ENCODE measurements at regions not wholly inside any gene's neighbourhood (a gene's known extent, or its start where the extent isn't known, plus 50 kb on each side); places are given as distances from the start of the nearest gene placed in this dataset.
"Not testable (repeated sequence)": the region's sequence is repeated elsewhere in the genome, so short reads cannot be mapped to it uniquely, and the experiment has no call there.

DNA sequence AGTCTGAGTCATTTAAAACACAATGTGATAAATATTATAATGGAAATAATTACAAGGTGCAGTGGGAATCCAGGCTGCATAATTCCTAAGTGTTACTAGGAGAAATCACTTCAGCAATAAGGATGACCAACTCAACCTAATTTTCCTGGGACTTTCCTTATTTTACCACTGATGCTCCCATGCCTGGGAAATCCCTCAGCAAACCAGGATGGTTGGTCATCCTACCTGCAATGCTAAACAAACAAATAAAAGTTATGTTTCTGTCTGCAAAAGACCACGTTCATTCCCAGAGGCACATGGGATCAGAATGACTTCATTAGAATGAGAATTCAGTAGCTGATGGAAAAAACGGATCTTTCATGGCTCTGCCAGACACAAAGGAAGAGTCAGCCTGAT is 130.8 kb upstream of the RAP1B start:
- DNase-seq (ENCODE audit: low read depth): peak; percentile 31

DNA sequence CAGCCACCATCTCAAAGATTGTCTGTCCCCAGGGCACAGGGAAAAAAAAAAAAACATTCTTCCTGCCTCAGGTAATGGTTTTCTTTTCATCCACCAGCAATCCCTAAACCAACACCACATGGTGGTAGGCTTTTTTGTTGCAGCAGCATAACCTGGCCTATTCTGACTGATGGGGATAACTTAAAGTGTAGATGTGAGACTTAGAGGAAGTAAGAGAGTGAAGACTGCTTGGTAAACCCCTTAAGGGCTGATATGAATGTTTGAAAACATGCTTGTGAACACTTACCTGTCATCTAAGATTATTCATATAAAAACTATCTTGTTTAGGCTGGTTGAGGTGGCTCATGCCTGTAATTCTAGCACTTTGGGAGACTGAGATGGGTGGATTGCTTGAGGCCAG is 130.2 kb upstream of the RAP1B start:
- no peak for DNase-seq (ENCODE audit: low read depth)

DNA sequence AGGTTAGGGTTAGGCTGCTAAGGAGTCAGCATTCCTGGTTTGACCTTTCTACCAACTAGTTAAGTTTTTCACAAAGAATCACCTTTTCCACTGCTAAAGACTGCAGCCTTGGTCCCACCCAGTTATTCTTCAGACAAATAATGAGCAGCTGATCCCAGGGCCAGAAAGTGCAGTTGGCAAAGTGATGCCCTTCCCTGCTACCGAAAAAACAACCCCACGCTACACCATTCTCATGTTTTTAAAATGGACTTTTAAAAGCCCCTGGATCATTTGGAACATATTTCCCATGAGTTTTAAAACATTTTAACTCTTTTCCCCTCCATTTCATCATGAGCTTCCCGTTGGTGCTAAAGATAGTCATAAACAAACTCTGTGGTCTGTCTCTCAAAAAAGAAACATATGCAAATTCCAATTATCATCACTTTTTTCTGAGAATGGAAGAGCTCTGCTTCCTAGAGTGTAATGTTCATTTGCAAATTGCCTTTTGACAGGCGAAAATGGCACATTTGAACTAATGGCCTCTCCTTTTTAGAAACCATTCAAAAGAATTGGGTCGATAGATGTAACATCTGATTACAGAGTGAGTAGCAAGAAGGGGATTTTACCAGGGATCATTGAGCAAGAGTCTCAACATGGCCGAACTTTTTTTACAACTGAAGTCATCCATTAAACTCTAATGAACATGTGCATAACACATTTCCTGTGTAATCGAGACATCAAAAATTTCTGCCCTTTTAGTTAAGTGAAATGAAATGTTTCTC is 129.3 kb upstream of the RAP1B start:
- no peak for DNase-seq (ENCODE audit: low read depth)

DNA sequence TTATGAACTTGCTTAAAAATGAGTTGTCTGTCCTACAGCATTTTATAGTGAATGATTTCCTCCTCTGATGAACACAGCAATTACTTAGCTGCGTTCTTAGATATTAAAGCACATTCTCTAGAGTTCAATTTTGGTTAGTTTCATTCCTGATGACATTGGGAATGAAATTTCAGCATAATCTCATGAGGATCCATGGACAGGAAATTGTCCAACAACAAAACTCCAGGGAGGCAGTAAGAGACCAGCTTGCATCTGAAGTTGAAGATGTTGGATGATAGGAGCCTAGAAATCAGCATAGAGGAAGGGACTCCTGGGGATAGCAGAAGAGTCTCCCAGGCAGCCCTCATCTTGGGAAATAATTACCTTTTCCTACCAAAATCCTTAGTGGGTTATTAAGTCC is 128.7 kb upstream of the RAP1B start:
- no peak for DNase-seq (ENCODE audit: low read depth)

DNA sequence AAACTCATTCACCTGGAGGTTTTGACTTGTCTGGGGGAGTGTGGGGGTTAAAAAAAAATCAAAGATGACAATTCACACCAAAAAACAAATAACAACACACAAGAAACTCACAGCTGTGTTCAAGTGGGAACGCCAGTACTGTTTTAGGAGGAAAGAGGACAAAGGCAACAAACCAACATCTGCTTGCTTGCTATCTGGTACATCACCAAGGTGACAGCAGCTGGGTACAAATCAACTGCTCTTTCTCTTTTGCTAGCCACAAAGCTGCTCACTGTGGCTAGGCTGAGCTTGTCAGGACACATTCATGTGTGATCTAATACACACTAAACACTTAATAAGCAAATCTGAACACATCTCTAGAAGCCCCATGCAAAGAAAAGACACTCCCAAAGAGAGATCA is 128.0 kb upstream of the RAP1B start:
- no peak for DNase-seq (ENCODE audit: low read depth)

DNA sequence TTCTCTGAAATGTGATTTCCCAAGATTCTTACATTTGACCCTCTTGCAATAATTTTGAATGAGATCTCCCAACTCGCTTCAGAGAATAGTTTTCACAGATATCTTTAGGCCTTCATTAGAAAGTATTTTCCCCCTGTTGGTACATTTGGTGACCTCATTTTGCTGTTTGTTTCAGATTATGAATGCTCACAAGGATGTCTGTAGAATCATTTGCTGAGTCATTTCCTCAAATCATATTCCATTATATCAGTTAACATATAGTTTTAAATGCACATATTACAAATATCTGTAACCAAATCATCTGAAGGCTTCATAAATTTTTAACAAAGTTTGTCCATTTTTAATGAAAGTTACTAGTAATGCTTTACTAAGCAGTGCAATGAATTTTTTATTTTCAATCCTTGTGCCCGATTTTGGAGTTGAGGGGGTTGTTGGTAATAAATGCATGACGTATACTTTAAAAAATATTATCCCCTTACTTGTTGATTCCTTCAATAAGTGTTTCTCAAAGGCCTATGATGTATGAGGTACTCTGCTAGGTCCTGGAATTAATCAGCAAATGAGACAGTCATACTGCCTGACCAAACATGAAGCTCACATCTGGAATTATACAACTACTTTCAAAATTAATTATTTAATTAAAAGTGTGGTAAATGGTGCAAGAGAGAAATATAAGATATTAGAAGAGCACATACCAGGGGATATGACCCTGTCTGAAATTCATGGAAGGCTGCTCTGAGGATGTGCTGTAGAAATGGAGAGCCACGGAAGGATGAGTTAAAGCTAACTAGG is 126.9 kb upstream of the RAP1B start:
- no peak for DNase-seq (ENCODE audit: low read depth)

DNA sequence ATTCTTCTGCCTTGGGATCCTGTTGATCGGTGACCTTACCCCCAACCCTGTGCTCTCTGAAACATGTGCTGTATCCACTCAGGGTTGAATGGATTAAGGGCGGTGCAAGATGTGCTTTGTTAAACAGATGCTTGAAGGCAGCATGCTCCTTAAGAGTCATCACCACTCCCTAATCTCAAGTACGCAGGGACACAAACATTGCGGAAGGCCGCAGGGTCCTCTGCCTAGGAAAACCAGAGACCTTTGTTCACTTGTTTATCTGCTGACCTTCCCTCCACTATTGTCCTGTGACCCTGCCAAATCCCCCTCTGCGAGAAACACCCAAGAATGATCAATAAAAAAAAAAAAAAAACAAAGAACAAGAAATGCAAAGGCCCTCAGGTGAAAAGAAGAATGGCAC is 126.1 kb upstream of the RAP1B start:
- DNase-seq (ENCODE audit: low read depth): not testable (repeated sequence)

DNA sequence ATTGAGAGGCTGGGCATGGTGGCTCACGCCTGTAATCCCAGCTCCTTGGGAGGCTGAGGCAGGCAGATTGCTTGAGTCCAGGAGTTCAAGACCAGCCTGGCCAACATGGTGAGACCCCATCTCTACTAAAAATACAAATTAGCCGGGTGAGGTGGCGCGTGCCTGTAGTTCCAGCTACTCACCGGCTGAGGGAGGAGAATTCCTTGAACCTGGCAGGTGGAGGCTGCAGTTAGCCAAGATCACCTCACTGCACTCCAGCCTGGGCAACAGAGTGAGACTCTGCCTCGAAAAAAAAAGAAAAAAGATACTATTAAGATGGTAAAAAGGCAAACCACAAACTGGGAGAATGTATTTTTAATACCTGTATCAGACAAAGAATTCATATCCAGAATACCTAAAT is 124.2 kb upstream of the RAP1B start:
- not testable (repeated sequence) for DNase-seq (ENCODE audit: low read depth)

DNA sequence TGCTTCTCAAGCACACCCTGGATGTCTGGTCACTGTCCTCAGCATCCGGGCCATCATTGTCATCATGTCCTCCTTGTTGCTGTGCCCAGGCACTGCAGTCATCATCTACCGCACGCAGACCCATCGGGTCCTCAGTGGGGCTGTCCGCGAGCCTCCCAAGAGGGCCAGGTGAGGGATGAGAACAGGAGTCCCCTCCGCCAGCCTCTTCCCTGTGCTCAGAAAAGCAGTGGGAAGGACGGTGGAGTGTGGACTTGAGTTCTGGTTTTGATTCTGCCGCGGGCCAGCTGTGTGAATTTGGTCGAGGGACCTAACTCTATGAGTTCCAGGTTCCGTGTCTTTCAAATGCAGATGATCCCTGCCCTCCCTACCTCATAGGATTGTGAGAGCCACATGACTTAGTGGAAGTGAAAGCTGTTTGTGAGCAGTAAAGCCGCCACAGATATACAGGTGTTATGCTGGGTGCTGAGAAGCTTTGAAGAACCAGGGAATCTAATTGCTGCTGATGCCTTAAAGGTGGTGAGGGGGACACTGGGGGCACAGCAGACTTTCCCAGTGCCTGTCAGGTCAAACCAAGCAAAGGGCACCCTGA is 122.9 kb upstream of the RAP1B start:
- no peak for DNase-seq (ENCODE audit: low read depth)

DNA sequence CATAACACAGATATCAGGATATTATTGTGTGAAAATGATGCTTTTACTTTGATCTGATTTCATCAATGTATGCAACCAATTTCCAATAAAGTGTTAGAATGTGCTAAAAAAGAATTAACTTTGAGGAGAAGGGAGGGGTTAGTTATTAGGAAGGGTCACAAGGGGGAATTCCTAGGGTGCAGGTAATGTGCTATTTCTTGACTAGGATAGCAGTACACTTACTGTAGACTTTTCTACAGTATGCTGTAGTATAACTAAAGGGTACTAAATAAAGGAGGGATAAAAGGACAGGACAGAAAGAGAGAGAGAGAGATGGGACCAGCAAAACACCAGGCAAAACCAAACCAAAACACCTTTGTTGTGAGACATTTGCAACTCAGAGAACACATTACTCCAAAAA is 121.4 kb upstream of the RAP1B start:
- DNase-seq (ENCODE audit: low read depth): no peak

DNA sequence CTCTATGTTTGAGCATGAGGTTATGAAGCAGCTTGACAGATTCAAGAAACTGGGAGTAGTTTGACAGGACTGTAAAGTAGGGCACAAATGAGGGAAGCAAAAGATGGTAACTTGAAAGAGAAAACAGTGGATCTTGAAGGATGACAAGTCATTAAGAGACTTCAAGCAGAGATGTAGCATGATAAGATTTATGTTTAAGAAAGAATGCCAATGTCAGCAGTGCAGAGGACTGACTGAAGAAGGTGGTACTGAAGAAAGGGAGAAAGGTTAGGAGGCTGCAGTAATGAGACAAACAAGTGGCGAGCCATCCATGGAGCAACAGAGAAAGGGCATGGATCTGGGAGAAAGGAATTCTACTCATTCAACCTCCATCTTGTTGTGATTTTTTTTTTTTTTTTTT is 120.2 kb upstream of the RAP1B start:
- DNase-seq (ENCODE audit: low read depth): no peak

DNA sequence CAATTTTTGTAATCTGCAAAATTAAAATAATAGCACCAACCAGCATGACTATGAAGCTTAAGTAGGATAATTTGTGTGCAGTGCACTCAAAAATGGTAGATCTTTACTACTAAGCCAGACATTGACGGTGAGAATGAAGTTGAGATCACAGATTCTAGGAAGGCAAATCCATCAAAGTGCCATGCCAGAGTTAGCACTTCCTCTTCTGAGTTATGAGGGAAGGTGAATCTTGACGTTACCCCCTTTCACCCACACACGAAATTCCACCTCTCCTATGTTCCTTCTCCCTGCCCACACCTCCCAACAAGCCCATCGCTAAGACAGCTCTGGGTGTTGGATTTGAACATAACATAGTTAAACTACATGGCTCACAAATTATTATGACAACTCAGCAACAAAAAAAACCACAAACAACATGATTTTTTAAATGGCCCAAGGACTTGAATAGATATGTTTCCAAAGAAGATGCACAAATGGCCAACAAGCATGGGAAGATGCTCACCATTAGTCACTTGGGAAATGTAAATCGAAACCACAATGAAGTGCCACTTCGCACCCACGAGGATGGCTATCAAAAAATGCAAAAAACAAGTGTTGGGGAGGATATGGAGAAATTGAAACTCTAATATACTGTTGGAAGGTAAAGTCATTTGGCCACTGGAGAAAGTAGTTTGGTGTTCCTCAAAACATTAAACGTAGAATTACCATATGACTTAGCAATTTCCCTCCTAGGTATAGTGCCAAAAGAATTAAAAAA is 119.3 kb upstream of the RAP1B start:
- no peak for DNase-seq (ENCODE audit: low read depth)

DNA sequence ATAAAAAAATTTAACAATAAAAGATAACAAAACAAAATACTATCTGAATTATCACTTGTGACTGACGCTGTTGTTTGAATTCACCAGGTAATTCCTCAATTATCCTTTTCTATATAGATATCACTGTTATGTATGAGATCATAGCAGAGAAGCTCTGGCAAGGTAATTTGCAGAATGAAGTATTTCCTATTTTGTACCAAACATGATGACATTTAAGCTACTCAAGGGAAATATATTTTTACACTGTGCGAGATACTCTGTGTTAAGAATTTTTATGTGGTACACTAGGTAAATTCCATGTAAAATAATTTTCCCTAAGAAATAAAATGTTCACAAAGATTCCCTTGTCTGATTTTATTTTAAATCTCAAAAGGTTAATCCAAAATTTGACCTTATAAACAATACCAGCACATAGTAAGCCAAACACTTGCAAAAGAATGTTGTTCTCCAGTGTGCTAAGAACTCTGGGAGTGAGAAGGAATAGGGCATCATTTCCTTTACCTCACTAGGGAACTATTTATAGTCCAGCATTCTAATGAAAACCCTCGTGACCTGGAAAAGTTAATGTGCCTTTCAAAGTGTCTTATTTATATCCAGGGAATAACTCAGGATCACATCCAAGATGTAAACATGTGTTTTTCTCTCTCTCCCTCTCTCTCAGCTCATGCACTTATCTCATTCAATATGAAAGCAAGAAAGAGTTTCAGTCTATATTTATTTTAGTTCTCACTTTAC is 115.2 kb upstream of the RAP1B start:
- DNase-seq (ENCODE audit: low read depth): no peak

DNA sequence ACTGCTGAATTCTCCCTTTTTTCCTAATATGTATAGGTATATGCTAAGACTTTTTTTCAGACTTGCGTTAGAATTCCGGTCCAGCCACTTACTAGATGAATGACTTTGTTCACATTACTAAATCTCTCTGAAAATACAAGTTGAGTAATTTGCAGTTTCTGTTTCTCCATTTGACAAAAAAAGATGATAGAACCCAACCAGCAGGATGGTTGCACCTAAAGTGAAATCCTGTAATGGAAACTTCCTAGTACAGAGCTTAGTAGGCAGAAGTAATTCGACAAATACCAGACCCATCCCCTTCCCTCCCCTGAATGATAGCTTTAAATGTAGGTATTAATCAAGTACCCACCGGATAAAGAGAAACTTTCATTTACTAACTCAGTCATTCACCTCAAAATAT is 113.6 kb upstream of the RAP1B start:
- DNase-seq (ENCODE audit: low read depth): no peak

DNA sequence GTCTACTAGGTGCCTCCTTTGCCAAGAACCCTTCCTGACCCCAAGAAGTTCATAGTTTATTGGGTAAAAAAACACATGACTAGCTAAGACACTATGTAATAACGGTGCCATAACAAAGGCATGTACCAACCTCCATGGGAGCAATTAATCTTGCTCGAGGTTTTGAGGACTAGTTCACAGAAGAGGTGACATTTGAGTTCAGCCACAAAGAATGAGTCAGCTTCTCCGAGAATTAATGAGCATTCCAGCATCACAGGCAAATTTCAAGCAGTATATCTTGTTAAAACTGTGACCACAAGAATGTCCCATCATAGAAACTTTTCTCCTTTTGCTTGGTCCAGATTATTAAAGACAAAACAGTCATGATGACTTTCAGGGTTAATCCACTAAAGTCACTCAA is 113.0 kb upstream of the RAP1B start:
- DNase-seq (ENCODE audit: low read depth): peak; percentile 93

DNA sequence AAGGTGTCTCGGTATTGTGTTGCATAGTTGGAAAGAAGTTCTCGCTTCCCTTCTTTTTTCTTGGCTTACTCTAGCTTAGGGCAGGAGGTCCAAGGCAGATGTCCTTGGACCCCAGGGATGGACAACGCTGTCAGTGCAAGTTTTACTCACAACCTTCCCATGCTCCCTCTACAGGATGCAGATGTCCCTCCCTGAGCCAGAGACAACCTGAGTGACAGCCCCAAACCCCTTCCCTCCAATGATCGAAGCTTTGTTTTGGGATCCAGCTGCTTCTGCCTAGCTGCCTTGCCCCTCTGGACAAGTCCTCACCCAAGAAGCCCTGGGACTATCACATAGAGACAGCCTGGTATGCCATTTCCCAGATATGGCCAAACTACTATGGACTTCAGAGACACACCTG is 112.0 kb upstream of the RAP1B start:
- no peak for DNase-seq (ENCODE audit: low read depth)

DNA sequence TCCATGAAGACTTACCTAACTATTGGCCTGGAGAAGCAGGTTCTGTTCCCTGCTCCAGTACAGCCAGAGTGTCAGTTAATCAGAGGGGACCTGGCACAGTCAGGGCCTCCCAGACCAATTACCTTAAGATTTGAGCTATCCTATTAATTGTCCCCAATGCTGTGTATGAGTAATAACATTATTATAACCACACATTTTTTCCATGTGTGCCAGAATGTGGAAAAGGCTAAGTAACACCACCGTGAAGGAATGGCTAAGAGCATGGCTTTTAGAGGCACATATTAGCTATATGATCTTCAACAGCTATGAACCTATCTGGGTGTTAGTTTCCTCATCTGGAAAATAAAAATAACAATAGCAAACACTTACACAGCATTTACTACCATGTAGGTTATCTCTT is 111.1 kb upstream of the RAP1B start:
- DNase-seq (ENCODE audit: low read depth): no peak

DNA sequence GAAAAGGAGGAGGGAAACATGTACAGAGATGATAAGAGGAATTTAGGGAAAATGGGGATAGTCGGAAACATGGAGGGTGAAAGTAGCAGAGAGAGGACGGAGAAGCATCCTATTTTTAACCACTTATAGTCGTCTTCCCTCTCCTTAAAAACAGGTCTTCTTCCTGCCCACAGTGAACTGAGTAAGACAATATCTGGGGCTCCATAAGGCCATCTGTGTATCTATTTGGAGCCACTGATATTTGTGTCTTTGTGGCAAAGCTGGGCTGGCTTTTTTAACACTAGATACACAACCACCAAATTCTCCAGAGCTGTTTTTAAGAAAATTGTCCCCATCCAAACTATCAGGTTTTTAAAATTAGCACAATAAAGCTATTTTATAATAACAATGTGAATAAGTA is 109.5 kb upstream of the RAP1B start:
- no peak for DNase-seq (ENCODE audit: low read depth)

DNA sequence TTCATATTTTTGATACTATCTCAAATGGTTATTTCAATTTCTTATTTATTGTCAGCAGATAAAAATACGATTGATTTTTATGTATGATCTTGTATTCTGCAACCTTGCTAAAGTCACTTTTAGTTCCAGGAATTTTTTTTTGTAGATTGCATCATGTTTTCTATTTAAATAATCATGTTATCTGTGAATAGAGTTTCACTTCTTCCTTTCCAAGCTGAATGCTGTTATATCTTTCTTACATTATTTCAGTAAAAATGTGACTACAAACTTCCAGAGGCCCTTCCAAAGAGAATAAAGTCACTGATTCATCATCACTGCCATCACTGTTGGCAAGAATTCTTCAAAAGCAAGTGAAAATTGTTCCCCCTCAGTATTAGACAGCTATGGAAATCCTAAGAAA is 104.7 kb upstream of the RAP1B start:
- DNase-seq (ENCODE audit: low read depth): no peak

DNA sequence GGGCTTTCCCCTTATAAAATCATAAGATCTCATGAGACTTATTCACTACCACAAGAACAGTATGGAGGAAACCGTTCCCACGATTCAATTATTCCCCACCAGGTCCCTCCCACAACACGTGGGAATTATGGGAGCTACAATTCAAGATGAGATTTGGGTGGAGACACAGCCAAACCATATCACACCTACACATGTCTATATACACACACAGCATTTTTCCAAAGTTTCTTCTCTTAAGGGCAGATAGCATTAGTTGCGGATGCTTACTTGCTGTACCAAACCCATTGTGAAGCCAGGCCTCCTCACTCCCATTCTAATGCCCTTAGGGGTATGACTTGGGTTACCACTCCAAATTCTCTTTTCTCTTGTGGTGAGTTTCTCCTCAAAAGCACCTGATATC is 104.1 kb upstream of the RAP1B start:
- no peak for DNase-seq (ENCODE audit: low read depth)

DNA sequence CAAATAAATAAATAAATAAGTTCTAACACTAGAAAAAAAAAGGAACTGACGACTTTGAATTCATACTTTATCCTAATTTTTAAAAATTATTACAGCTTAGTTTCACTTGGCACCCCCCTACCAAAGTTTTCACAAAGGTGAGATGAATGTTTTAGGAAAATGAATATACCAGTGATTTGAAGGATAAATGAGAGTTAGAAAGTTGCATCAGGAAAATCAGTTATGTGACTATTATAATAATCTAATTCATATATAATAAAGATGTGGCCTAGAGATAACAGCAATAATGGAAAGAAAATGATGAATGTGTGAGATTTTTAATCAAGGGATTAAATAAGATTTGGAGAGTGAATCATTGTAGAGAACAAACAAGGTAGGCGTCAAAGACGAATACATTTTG is 103.0 kb upstream of the RAP1B start:
- no peak for DNase-seq (ENCODE audit: low read depth)

DNA sequence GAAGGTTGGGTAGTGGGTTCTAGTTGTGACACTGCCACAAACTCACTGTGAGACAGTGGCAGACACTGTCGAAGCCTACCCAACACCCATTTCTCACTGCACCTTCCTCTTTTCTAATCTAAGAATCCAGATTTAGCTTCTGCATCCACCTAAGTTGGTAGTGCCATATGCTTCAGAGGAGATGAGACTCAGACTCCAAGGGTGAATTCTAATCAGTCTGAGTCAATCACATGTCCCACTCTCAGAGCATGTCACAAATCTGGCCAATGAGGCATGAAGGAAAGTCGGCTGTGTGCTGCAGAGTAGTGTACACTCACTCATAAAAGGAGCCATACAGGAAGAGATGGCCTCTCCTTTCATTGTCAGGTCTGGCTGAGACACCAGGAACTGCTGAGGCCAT is 102.1 kb upstream of the RAP1B start:
- no peak for DNase-seq (ENCODE audit: low read depth)

Measured in Daoy (cell line).